ENCODE measurements at regions not wholly inside any gene's neighbourhood (a gene's known extent, or its start where the extent isn't known, plus 50 kb on each side); places are given as distances from the start of the nearest gene placed in this dataset.

GRCh38 chr3:193844472-193844871 is 251.5 kb downstream of the OPA1 start:
- no peak for DNase-seq (ENCODE audit: low read depth in 2 of 3, low spot score in 2 of 3)

- DNase-seq (ENCODE audit: low read depth in 2 of 3, low spot score in 2 of 3), result no peak
Measured at GRCh38 chr3:193845144-193845543, 252.1 kb downstream of the OPA1 start.

GRCh38 chr3:193846569-193846968 is 253.6 kb downstream of the OPA1 start:
- no peak for DNase-seq (ENCODE audit: low read depth in 2 of 3, low spot score in 2 of 3)

GRCh38 chr3:193847402-193847801 is 254.4 kb downstream of the OPA1 start:
- DNase-seq (ENCODE audit: low read depth in 2 of 3, low spot score in 2 of 3), result no peak

GRCh38 chr3:193848547-193848946 is 255.5 kb downstream of the OPA1 start:
- no peak for DNase-seq (ENCODE audit: low read depth in 2 of 3, low spot score in 2 of 3)

DNA sequence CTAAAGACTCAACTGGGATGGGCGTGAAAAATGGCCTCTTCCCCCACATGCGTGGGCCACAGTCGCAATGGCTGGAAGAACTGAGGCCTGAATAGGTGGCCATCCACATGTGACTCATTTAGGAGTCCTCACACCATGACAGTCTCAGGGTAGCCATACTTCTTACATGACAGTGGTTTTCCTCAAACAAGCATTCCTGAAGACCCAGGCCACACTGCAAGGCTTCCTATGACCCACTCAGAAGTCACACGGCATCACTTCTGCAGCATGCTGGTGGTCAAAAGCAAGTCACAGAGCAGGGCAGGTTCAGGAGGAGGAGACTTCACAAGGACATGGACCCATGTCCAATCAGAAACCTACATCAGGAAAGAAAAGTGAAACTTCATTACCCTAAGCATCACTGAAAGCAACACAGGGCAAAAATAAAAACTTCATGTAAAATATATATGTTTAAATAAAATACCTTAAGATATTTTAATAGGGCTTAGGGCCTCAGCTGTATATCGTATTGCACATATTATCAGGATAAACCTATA is 257.1 kb downstream of the OPA1 start:
- no peak for DNase-seq (ENCODE audit: low read depth in 2 of 3, low spot score in 2 of 3)

GRCh38 chr3:193851428-193851847 is 258.4 kb downstream of the OPA1 start:
- DNase-seq (ENCODE audit: low read depth in 2 of 3, low spot score in 2 of 3), result no peak

- no peak for DNase-seq (ENCODE audit: low read depth in 2 of 3, low spot score in 2 of 3)
Measured at GRCh38 chr3:193851941-193852674, 259.1 kb downstream of the OPA1 start.

GRCh38 chr3:193852901-193853300 is 259.9 kb downstream of the OPA1 start:
- no peak for DNase-seq (ENCODE audit: low read depth in 2 of 3, low spot score in 2 of 3)

DNA sequence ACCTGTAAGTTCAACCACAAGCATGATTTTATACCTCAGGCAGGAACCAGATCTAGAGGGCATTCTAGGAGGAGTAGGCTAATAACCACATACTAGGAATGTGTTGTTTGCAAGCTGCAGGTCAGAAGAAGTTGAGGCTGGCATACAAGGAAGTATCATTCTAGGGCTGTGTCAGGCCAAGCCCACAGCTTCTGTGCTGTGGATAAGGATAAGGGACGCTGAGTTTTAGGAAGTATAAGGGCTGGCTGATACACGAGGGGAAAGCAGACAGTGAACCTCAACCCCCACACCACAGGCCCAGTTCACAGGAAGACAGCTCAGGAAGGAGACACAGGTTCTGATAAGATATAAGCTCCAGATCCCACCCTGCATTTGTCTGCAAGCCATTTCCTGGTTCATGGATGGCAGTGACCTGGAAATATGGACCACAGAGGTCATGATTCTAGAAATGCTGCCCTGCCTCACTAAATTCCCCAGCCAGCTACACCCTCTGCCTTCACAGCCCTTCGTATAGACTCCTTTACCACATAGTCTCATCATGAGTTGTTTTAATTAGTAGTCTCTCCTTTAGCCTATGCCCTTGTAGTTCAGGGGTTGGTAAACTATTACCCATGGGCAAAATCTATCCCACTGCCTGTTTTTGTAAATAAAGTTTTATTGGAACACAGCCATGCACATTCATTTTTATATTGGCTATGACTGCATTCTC is 260.7 kb downstream of the OPA1 start:
- DNase-seq (ENCODE audit: low read depth in 2 of 3, low spot score in 2 of 3), result peak in 2 of 3 donors; percentile 74 to 86

DNA sequence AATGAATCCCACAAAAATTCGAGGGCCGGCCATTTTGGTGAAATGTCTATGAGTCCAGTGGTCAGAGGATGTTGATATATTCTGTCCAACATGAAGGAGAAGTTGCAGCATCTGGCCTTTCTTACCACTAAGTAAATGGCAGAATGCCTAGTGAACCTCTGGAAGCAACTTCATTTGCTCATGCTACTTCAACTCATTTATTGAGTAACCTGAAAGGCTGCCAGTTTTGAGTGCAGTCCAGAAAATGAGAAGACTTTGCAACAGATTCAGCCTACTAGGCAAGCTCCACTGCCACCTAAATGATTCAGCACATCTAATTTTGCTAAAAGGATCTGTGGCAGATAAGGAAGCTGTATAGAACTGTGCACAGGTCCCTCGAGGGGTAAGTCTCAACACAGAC is 265.0 kb downstream of the OPA1 start:
- peak in 1 of 3 donors; percentile 78 for DNase-seq (ENCODE audit: low read depth in 2 of 3, low spot score in 2 of 3)

- DNase-seq (ENCODE audit: low read depth in 2 of 3, low spot score in 2 of 3), result no peak
Measured at GRCh38 chr3:193859195-193859594, 266.2 kb downstream of the OPA1 start.

GRCh38 chr3:193861012-193861411 is 268.0 kb downstream of the OPA1 start:
- no peak for DNase-seq (ENCODE audit: low read depth in 2 of 3, low spot score in 2 of 3)

DNA sequence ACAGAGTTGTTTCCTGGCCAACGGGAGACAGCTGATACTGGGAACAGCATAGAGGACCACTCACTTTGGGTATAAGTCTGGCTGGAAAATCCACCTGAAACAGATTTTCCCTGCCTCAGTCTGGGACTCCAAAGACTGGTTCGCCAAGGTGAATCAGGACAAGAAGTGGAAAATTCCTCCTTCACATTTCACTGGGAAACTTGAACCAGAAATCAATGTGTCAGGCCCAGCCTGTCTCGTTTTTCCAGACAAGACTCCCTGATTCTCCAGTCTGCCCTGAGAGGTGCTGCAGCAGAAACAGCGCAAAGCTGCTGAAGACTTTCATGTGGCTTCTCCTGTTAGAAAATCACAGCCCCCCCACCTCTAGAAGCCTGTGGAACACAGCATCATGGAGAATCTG is 269.8 kb downstream of the OPA1 start:
- no peak for DNase-seq (ENCODE audit: low read depth in 2 of 3, low spot score in 2 of 3)

DNA sequence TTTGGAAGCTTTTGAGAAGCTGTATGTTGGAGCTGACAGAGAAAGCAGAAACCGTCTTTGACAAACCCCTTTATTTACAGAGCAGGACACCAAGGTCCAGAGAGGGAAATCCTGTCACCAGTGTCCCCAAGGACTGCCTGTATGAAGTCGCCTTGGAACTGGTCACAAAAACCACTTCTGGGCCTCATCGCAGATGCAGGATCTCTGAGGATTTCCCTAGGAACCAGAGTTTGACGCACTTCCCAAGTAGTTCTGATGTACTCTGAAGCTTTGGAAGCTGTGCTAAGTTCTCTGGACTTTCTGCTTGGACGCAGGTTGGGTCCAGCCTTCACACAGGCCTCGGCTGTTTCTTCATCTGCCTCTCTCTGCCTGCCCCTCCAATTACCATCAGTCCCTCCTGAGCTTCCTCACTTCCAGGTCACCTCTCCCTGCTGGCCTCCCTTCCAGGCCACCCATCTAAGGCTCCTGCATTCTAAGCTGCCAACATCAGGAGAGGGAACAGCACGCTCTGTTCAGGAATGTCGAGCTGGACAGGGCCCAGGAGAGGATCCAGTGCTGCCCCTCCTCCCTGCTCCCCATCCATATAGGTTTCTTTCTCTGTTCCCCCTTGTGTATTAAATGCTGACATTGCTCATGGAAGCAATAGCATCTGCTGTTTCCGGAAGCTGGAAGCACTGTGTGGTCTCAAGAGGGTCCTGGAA is 270.8 kb downstream of the OPA1 start:
- no peak for DNase-seq (ENCODE audit: low read depth in 2 of 3, low spot score in 2 of 3)

- no peak for DNase-seq (ENCODE audit: low read depth in 2 of 3, low spot score in 2 of 3)
Measured at GRCh38 chr3:193865339-193865738, 270.6 kb upstream of the HES1 start.

DNA sequence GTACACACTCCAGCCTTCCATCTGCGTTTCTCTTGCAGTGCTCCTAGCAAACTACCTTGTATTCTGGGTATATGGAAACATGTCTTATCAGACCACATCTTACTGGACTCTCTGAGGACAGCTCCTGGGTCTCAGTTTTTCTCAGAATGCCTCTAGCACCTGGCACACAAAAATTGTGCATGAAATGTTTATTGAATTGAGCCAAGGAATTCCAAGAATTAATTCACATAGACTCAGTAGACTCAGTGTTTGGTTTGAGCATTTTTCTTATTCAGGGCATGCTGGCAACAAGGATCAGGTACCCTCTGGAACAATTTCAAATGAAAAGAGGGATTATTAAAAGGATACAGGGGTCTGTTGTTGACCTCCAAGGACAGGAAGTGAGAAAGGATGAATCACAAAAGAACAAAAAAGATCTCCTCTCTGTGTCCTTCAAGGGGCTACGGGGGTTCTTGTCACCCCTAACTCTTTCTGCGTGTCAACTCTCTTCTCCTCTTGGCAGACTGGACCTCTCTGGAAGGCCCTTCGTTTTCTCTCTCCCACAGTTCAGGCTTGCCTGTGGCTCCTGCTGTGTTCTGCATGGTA is 270.0 kb upstream of the HES1 start:
- DNase-seq (ENCODE audit: low read depth in 2 of 3, low spot score in 2 of 3), result no peak

DNA sequence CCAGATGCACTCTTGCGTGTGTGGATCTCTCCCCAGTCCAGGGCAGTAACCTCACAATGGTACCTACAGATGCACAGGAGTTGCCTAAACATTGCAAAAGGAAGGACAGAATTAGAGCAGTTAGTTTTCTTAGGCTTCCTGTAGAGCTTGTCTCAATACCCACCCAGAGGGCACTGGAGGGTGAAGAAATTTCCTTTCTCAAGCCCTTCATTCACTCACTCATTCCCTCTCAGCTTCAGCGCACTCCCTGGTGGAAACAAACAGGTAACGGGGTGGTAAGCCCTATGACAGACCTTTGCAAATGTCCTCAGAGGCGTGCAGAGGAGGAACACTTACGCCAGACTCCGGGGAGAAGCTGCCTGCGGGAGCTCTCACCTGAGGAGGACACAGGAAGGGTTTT is 267.4 kb upstream of the HES1 start:
- DNase-seq (ENCODE audit: low read depth in 2 of 3, low spot score in 2 of 3), result no peak

- DNase-seq (ENCODE audit: low read depth in 2 of 3, low spot score in 2 of 3), result peak in 2 of 3 donors; percentile 66 to 68
Measured at GRCh38 chr3:193869221-193870201, 266.4 kb upstream of the HES1 start.
